Mesenchymal stem cell (in vitro differentiated cells and primary cell): ENCODE measurements at regions not wholly inside any gene's neighbourhood (a gene's known extent, or its start where the extent isn't known, plus 50 kb on each side); places are given as distances from the start of the nearest gene placed in this dataset.
"Not testable (repeated sequence)": the region's sequence is repeated elsewhere in the genome, so short reads cannot be mapped to it uniquely, and the experiment has no call there.

ENCODE experiments used
- DNase-seq: peaks from one replicate; pipeline ENCODE4 v3.0.0-alpha.2; 2013
- H2AFZ ChIP-seq: one replicate; pipeline ENCODE4 v1.6.1; 2013; ENCODE audit warnings: low read depth, mild to moderate bottlenecking, control low read depth, inconsistent platforms, low read length, moderate library complexity
- H2AK5ac ChIP-seq: 2 replicates; pipeline ENCODE4 v1.6.1; 2013; ENCODE audit warnings: low read length, moderate library complexity, mild to moderate bottlenecking, inconsistent platforms; ENCODE audit not compliant: severe bottlenecking
- H2BK120ac ChIP-seq: one replicate; pipeline ENCODE4 v1.6.1; 2013; ENCODE audit warnings: low read depth, mild to moderate bottlenecking, inconsistent platforms, low read length, moderate library complexity
- H2BK12ac ChIP-seq, 2 experiments: one replicate each; pipeline ENCODE4 v1.6.1; 2013; ENCODE audit warnings: inconsistent platforms in 2 of 2, low read length in 2 of 2, mild to moderate bottlenecking in 2 of 2, moderate library complexity in 2 of 2, control low read depth in 1 of 2
- H2BK15ac ChIP-seq: one replicate; pipeline ENCODE4 v1.6.1; 2013; ENCODE audit warnings: mild to moderate bottlenecking, low read depth, inconsistent platforms; ENCODE audit not compliant: poor library complexity, severe bottlenecking
- H2BK5ac ChIP-seq: 2 replicates; pipeline ENCODE4 v1.6.1; 2013; ENCODE audit warnings: low read depth, mild to moderate bottlenecking, low read length, control low read depth, inconsistent platforms; ENCODE audit not compliant: poor library complexity, severe bottlenecking
- H3K14ac ChIP-seq, 2 experiments: one replicate each; pipeline ENCODE4 v1.6.1; 2013; ENCODE audit warnings: inconsistent platforms in 2 of 2, low read length in 2 of 2, control low read depth in 1 of 2, mild to moderate bottlenecking in 1 of 2, moderate library complexity in 1 of 2
- H3K18ac ChIP-seq, 2 experiments: one replicate each; pipeline ENCODE4 v1.6.1; 2013; ENCODE audit warnings: inconsistent platforms in 2 of 2, low read length in 2 of 2, control low read depth in 1 of 2, low read depth in 1 of 2, mild to moderate bottlenecking in 1 of 2
- H3K23ac ChIP-seq, 2 experiments: one replicate each; pipeline ENCODE4 v1.6.1; 2013; ENCODE audit warnings: inconsistent platforms in 2 of 2, low read length in 2 of 2, mild to moderate bottlenecking in 2 of 2, moderate library complexity in 2 of 2, control low read depth in 1 of 2
- H3K27ac ChIP-seq: 2 replicates; pipeline ENCODE4 v1.5.1; 2013; ENCODE audit warnings: mild to moderate bottlenecking, moderate library complexity, low read length, control low read depth, inconsistent platforms; ENCODE audit not compliant: poor library complexity, severe bottlenecking
- H3K27me3 ChIP-seq, 2 experiments: 2 replicates each; pipeline versions ENCODE4 v1.6.1 to v1.7.0; 2013; ENCODE audit warnings: low read length in 2 of 2, mild to moderate bottlenecking in 2 of 2, moderate library complexity in 2 of 2, control low read depth in 1 of 2, inconsistent platforms in 1 of 2; ENCODE audit not compliant: control insufficient read depth in 1 of 2, insufficient read depth in 1 of 2
- H3K36me3 ChIP-seq, 2 experiments: 2 replicates each; pipeline versions ENCODE4 v1.6.1 to v1.7.0; 2013; ENCODE audit warnings: low read length in 2 of 2, control low read depth in 1 of 2, inconsistent platforms in 1 of 2, low read depth in 1 of 2, mild to moderate bottlenecking in 1 of 2; ENCODE audit not compliant: insufficient read depth in 2 of 2, control insufficient read depth in 1 of 2
- H3K4ac ChIP-seq, 2 experiments: one replicate each; pipeline ENCODE4 v1.6.1; 2013; ENCODE audit warnings: inconsistent platforms in 2 of 2, low read length in 2 of 2, mild to moderate bottlenecking in 2 of 2, moderate library complexity in 2 of 2, control low read depth in 1 of 2, low read depth in 1 of 2
- H3K4me1 ChIP-seq: 2 replicates; pipeline ENCODE4 v1.6.1; 2013; ENCODE audit warnings: low read depth, low read length, control low read depth; ENCODE audit not compliant: control insufficient read depth, insufficient read depth
- H3K4me2 ChIP-seq: 2 replicates; pipeline ENCODE4 v1.6.1; 2013; ENCODE audit warnings: low read length, mild to moderate bottlenecking, inconsistent platforms; ENCODE audit not compliant: poor library complexity, severe bottlenecking
- H3K4me3 ChIP-seq, 2 experiments: 2 replicates each; pipeline versions ENCODE4 v1.5.1 to v1.7.0; 2013; ENCODE audit warnings: low read length in 2 of 2, mild to moderate bottlenecking in 2 of 2, control low read depth in 1 of 2, low read depth in 1 of 2; ENCODE audit not compliant: insufficient read depth in 1 of 2
- H3K79me1 ChIP-seq: replicated peaks from 2 replicates; pipeline ENCODE4 v1.6.1; 2013; ENCODE audit warnings: mild to moderate bottlenecking, control low read depth, low read length, inconsistent platforms; ENCODE audit not compliant: poor library complexity, severe bottlenecking
- H3K9ac ChIP-seq: 2 replicates; pipeline ENCODE4 v1.7.0; 2013; ENCODE audit warnings: mild to moderate bottlenecking, low read length, moderate library complexity
- H3K9me3 ChIP-seq: 2 replicates; pipeline ENCODE4 v1.7.0; 2013; ENCODE audit warnings: mild to moderate bottlenecking, low read length; ENCODE audit not compliant: control insufficient read depth
- H4K8ac ChIP-seq: one replicate; pipeline ENCODE4 v1.6.1; 2013; ENCODE audit warnings: inconsistent platforms, mild to moderate bottlenecking, low read length, moderate library complexity
- H4K91ac ChIP-seq: one replicate; pipeline ENCODE4 v1.6.1; 2013; ENCODE audit warnings: mild to moderate bottlenecking, low read length, inconsistent platforms
- WGBS: methylation state at CpG from one replicate; pipeline ENCODE4 v1.1.7; 2013; ENCODE audit warnings: mixed read lengths; 5-methylcytosine and 5-hydroxymethylcytosine counted together

GRCh38 chr14:106419376-106419965, 893.1 kb downstream of the TMEM121 start:
- no peak overlapping the region for H3K9ac ChIP-seq
- H3K4me3 ChIP-seq, result no peak overlapping the region
- H3K27ac ChIP-seq, result no peak overlapping the region
- H3K4me1 ChIP-seq, result no peaks in the 10 kb centered on the region
- H3K18ac ChIP-seq, result no peak overlapping the region
- no peak overlapping the region for H2AK5ac ChIP-seq
- H2BK12ac ChIP-seq, result no peak overlapping the region
- H3K36me3 ChIP-seq, result no peaks in the 10 kb centered on the region
- no peak overlapping the region for H2BK120ac ChIP-seq
- no peaks in the 10 kb centered on the region for H3K79me1 ChIP-seq
- 68% methylated on average over 4 of the region's 5 CpGs for WGBS
- no peak overlapping the region for H3K23ac ChIP-seq
- H2BK5ac ChIP-seq, result no peak overlapping the region
- H2BK15ac ChIP-seq, result no peak overlapping the region
- H2AFZ ChIP-seq, result no peak overlapping the region
- no peak for DNase-seq
- H3K27me3 ChIP-seq, result no peaks in the 10 kb centered on the region
- no peaks in the 10 kb centered on the region for H3K9me3 ChIP-seq
- no peak overlapping the region for H3K14ac ChIP-seq
- H3K4me2 ChIP-seq, result no peak overlapping the region
- H3K4ac ChIP-seq, result no peak overlapping the region
- no peak overlapping the region for H4K8ac ChIP-seq
- H4K91ac ChIP-seq, result no peak overlapping the region

- not testable (repeated sequence) for H3K27me3 ChIP-seq, H3K4me3 ChIP-seq, H2BK120ac ChIP-seq, H3K36me3 ChIP-seq, H3K23ac ChIP-seq, H3K27ac ChIP-seq, H3K14ac ChIP-seq, H3K4me2 ChIP-seq, H3K4ac ChIP-seq, H2BK15ac ChIP-seq, H2AFZ ChIP-seq, H3K9ac ChIP-seq, H4K91ac ChIP-seq, H3K9me3 ChIP-seq, H3K4me1 ChIP-seq, H3K79me1 ChIP-seq, H2BK12ac ChIP-seq, H2AK5ac ChIP-seq, DNase-seq, H3K18ac ChIP-seq, H2BK5ac ChIP-seq, H4K8ac ChIP-seq
- WGBS, result 67% methylated on average over 18 of the region's 20 CpGs
These were observed 895.1 kb downstream of the TMEM121 start for GRCh38 chr14:106421431-106422033.

GRCh38 chr14:106422066-106422465, 895.7 kb downstream of the TMEM121 start:
- no peak overlapping the region for H2BK120ac ChIP-seq
- H3K4me2 ChIP-seq, result no peak overlapping the region
- no peak overlapping the region for H3K4me3 ChIP-seq
- H3K27me3 ChIP-seq, result no peaks in the 10 kb centered on the region
- H3K18ac ChIP-seq, result no peak overlapping the region
- H4K91ac ChIP-seq, result no peak overlapping the region
- no peak overlapping the region for H3K4ac ChIP-seq
- no peak overlapping the region for H4K8ac ChIP-seq
- H2BK12ac ChIP-seq, result no peak overlapping the region
- H3K27ac ChIP-seq, result no peak overlapping the region
- no peak overlapping the region for H3K9ac ChIP-seq
- no peak overlapping the region for H2BK5ac ChIP-seq
- no peaks in the 10 kb centered on the region for H3K36me3 ChIP-seq
- WGBS, result 86% methylated on average over 4 of the region's 5 CpGs
- no peak for DNase-seq
- H2AFZ ChIP-seq, result no peak overlapping the region
- no peaks in the 10 kb centered on the region for H3K4me1 ChIP-seq
- no peaks in the 10 kb centered on the region for H3K9me3 ChIP-seq
- no peaks in the 10 kb centered on the region for H3K79me1 ChIP-seq
- H2BK15ac ChIP-seq, result no peak overlapping the region
- no peak overlapping the region for H2AK5ac ChIP-seq
- no peak overlapping the region for H3K14ac ChIP-seq
- H3K23ac ChIP-seq, result no peak overlapping the region

GRCh38 chr14:106425150-106425549, 898.8 kb downstream of the TMEM121 start:
- WGBS, result 45% methylated on average over 5 of the region's 7 CpGs
- DNase-seq, result not testable (repeated sequence)

More at GRCh38 chr14:106425150-106425549, 898.8 kb downstream of the TMEM121 start:
- H2AK5ac ChIP-seq, H2BK120ac ChIP-seq, H2BK15ac ChIP-seq, H3K27ac ChIP-seq, H3K4me1 ChIP-seq, H3K79me1 ChIP-seq, H3K23ac ChIP-seq, H3K9ac ChIP-seq, H2BK5ac ChIP-seq, H4K91ac ChIP-seq, H3K4me3 ChIP-seq, H4K8ac ChIP-seq, H3K4ac ChIP-seq, H3K14ac ChIP-seq, H3K18ac ChIP-seq, H3K27me3 ChIP-seq, H3K4me2 ChIP-seq, H2AFZ ChIP-seq, H3K36me3 ChIP-seq, H2BK12ac ChIP-seq, H3K9me3 ChIP-seq: not testable (repeated sequence)
